Keratinocyte (primary cell): ENCODE measurements at regions not wholly inside any gene's neighbourhood (a gene's known extent, or its start where the extent isn't known, plus 50 kb on each side); places are given as distances from the start of the nearest gene placed in this dataset.

Source experiments
- DNase-seq: peaks from one replicate; pipeline ENCODE4 v3.0.0-alpha.2; 2011; ENCODE audit warnings: low read depth, missing footprints, low spot score
- FAIRE-seq: peaks from 2 replicates; lab custom pipeline; 2011; peaks lifted over from hg19 to GRCh38; lab: Jason Lieb, UNC
- H2AFZ ChIP-seq: 2 replicates; pipeline ENCODE4 v1.6.0; 2012; ENCODE audit warnings: low read length, control low read depth, inconsistent platforms; ENCODE audit not compliant: control insufficient read depth
- H3K27ac ChIP-seq: 2 replicates; pipeline ENCODE4 v1.5.1; 2011; ENCODE audit warnings: low read length; ENCODE audit not compliant: control insufficient read depth, insufficient read depth
- H3K27me3 ChIP-seq: 3 replicates; pipeline ENCODE4 v1.6.0; 2011; ENCODE audit warnings: low read length; ENCODE audit not compliant: control insufficient read depth, insufficient read depth; ENCODE audit errors: extremely low read depth
- H3K36me3 ChIP-seq, 2 experiments: 2 replicates in 1 of 2; 3 replicates in 1 of 2; pipeline ENCODE4 v1.5.1; 2011; ENCODE audit warnings: low read length in 2 of 2, mild to moderate bottlenecking in 1 of 2; ENCODE audit not compliant: control insufficient read depth in 2 of 2, insufficient read depth in 2 of 2; ENCODE audit errors: extremely low read depth in 1 of 2
- H3K4me1 ChIP-seq: 3 replicates; pipeline ENCODE4 v1.5.1; 2011; ENCODE audit warnings: low read length; ENCODE audit not compliant: control insufficient read depth, insufficient read depth; ENCODE audit errors: extremely low read depth
- H3K4me2 ChIP-seq: 3 replicates; pipeline ENCODE4 v1.6.0; 2011; ENCODE audit warnings: low read depth, low read length; ENCODE audit not compliant: control insufficient read depth, insufficient read depth; ENCODE audit errors: extremely low read depth
- H3K4me3 ChIP-seq, 3 experiments: fragments of 200-600 bp in 1 of 3; sonication (generic) in 1 of 3; 2 replicates in 2 of 3; 3 replicates in 1 of 3; pipeline ENCODE4 v1.5.1; 2011 to 2016; ENCODE audit warnings: low read length in 3 of 3, mild to moderate bottlenecking in 3 of 3, control low read depth in 2 of 3, inconsistent platforms in 1 of 3, low read depth in 1 of 3, mixed read lengths in 1 of 3, mixed run types in 1 of 3, moderate library complexity in 1 of 3; ENCODE audit not compliant: control insufficient read depth in 2 of 3, insufficient read depth in 2 of 3; ENCODE audit errors: extremely low read depth in 1 of 3
- H3K79me2 ChIP-seq: 2 replicates; pipeline ENCODE4 v1.6.0; 2012; ENCODE audit warnings: low read length; ENCODE audit not compliant: control insufficient read depth, insufficient read depth
- H3K9ac ChIP-seq: 3 replicates; pipeline ENCODE4 v1.6.0; 2011; ENCODE audit warnings: low read length; ENCODE audit not compliant: control insufficient read depth, insufficient read depth; ENCODE audit errors: extremely low read depth
- H3K9me1 ChIP-seq: 3 replicates; pipeline ENCODE4 v1.6.0; 2011; ENCODE audit warnings: low read length; ENCODE audit not compliant: control insufficient read depth, insufficient read depth; ENCODE audit errors: extremely low read depth
- H3K9me3 ChIP-seq: 2 replicates; pipeline ENCODE4 v1.5.1; 2012; ENCODE audit warnings: low read depth, low read length; ENCODE audit not compliant: control insufficient read depth
- H4K20me1 ChIP-seq: 3 replicates; pipeline ENCODE4 v1.6.0; 2011; ENCODE audit warnings: low read length; ENCODE audit not compliant: control insufficient read depth, insufficient read depth; ENCODE audit errors: extremely low read depth
- CTCF ChIP-seq, 3 experiments: IDR thresholded peaks in 1 of 3; conservative IDR thresholded peaks in 1 of 3; optimal IDR thresholded peaks in 1 of 3; 2 replicates in 2 of 3; 3 replicates in 1 of 3; pipeline versions ENCODE3 to v1.5.1; 2011; ENCODE audit warnings: low read length in 3 of 3, mild to moderate bottlenecking in 3 of 3, moderate library complexity in 2 of 3, control low read depth in 1 of 3, inconsistent platforms in 1 of 3; ENCODE audit not compliant: insufficient read depth in 2 of 3; ENCODE audit errors: extremely low read depth in 1 of 3
- EZH2 ChIP-seq: IDR thresholded peaks from one replicate; pipeline ENCODE4 v1.6.1; 2012; ENCODE audit warnings: inconsistent platforms, mild to moderate bottlenecking, low read length, moderate library complexity
- dilution Hi-C: fragments of 300-500 bp; cut with MboI; formaldehyde crosslinking; loops from one replicate; pipeline ENCODE4 v1.7.0; 2020; ENCODE audit warnings: low sequenced_read_pairs; ENCODE audit not compliant: extremely low pct_ligation_motif_present

GRCh38 chr3:59126446-59126845, 76.6 kb upstream of the CFAP20DC start:
- no peak for DNase-seq
- Histone ChIP-seq H3K79me2 (no peaks in the 10 kb centered on the region), H3K36me3 (no peaks in the 10 kb centered on the region), H2AFZ (no peak overlapping the region), H3K4me1 (no peaks in the 10 kb centered on the region), H4K20me1 (no peaks in the 10 kb centered on the region), H3K27ac (no peak overlapping the region), H3K4me2 (no peak overlapping the region), H3K9me3 (no peaks in the 10 kb centered on the region), H3K9ac (no peak overlapping the region), H3K9me1 (no peaks in the 10 kb centered on the region), H3K27me3 (no peaks in the 10 kb centered on the region), H3K4me3 (no peak overlapping the region)
- no peak for FAIRE-seq
- TF ChIP-seq CTCF (optimal IDR thresholded peaks at IDR 0.05 in 1 of 3, IDR thresholded peaks at IDR 0.05 in 1 of 3, conservative IDR thresholded peaks at IDR 0.05 in 1 of 3; ENCODE audit: extremely low read depth in 1 of 3, insufficient read depth in 2 of 3, low read length in 3 of 3) (no peak), EZH2 (no peak)
- dilution Hi-C loops = no loop called here

DNA sequence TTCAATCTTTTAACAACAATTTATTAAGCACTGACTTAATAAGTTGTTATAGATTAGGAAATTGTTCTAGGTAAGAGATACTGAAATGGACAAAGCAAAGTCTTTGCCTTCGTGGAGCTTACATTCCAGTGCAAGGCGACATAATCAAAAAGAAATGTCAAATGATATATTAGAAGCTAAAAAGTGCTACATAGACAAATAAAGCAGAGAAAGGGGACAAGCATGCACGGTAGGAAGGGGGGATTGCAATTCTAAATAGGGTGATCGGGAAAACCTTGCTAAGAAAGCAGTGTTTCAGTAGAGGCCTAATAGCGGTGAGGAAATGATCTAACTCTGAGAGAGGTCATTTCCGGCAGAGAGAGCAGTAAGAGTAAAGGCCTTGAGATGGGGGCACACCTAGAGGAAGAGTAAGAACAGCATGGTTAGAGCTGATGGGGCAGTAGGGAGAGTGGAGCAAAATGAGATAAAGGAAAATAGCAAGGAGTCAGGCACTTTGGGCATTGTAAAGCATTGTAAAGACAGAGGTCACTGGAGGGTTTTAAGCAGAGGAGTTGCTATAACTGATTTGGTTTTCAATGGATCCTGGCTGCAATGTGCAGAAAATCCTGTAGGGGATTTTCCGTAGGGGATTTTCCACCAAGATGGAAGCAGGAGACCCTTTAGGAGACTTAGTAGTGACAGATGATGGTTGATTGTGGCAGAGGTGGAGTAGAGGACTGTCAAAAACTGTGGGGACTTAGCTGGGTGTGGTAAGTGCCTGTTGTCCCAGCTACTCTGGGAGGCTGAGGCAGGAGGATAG, 71.7 kb upstream of the CFAP20DC start:
- DNase-seq = no peak

More for the DNA sequence above, 71.7 kb upstream of the CFAP20DC start:
- H3K4me2 ChIP-seq = no peak overlapping the region
- H3K9ac ChIP-seq = no peak overlapping the region
- TF ChIP-seq CTCF (optimal IDR thresholded peaks at IDR 0.05 in 1 of 3, IDR thresholded peaks at IDR 0.05 in 1 of 3, conservative IDR thresholded peaks at IDR 0.05 in 1 of 3; ENCODE audit: extremely low read depth in 1 of 3, insufficient read depth in 2 of 3, low read length in 3 of 3) = no peak
- TF ChIP-seq EZH2 = no peak
- no peaks in the 10 kb centered on the region for H4K20me1 ChIP-seq
- FAIRE-seq = no peak
- H3K27me3 ChIP-seq = no peaks in the 10 kb centered on the region
- no peak overlapping the region for H2AFZ ChIP-seq
- dilution Hi-C loops = no loop called here
- no peaks in the 10 kb centered on the region for H3K9me3 ChIP-seq
- H3K4me3 ChIP-seq = no peak overlapping the region
- H3K79me2 ChIP-seq = no peaks in the 10 kb centered on the region
- H3K36me3 ChIP-seq = no peaks in the 10 kb centered on the region
- H3K9me1 ChIP-seq = no peaks in the 10 kb centered on the region
- H3K27ac ChIP-seq = no peak overlapping the region
- no peaks in the 10 kb centered on the region for H3K4me1 ChIP-seq
